ENCODE measurements at regions not wholly inside any gene's neighbourhood (a gene's known extent, or its start where the extent isn't known, plus 50 kb on each side); places are given as distances from the start of the nearest gene placed in this dataset.

- H3K4me3 ChIP-seq (ENCODE audit: low read depth, low read length), result no peak overlapping the region
- TF ChIP-seq CTCF (IDR thresholded peaks at IDR 0.05; ENCODE audit: insufficient read depth, low read length), result no peak
- DNase-seq (ENCODE audit: low read depth), result no peak
Observed at GRCh38 chr9:32260151-32260862, 124.1 kb upstream of the ACO1 start.

- no peak for TF ChIP-seq CTCF (IDR thresholded peaks at IDR 0.05; ENCODE audit: insufficient read depth, low read length)
- no peak overlapping the region for H3K4me3 ChIP-seq (ENCODE audit: low read depth, low read length)
- DNase-seq (ENCODE audit: low read depth), result peak; percentile 25
Observed at GRCh38 chr9:32264170-32264864, 120.1 kb upstream of the ACO1 start.

- no peak overlapping the region for H3K4me3 ChIP-seq (ENCODE audit: low read depth, low read length)
- DNase-seq (ENCODE audit: low read depth), result peak; percentile 0
- no peak for TF ChIP-seq CTCF (IDR thresholded peaks at IDR 0.05; ENCODE audit: insufficient read depth, low read length)
Observed at GRCh38 chr9:32265037-32265436, 119.4 kb upstream of the ACO1 start.

DNA sequence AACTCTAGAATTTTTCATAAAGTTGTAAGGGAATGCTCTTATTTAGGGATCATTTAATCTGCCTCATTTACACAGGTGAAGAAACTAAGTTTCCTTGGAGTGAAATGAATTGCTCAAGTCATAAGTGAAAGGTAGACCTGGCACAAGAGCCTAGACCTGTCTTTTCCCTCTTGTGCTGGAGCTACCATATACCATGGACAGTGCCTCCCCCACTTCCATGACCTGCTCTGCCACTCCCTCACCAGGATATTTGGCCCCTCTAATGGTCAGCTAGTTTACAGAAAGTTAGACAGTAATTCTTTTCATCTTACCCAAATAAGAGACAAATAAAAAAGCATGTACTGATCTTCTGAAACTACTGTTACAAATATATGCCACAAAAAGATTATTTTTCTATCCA, 105.5 kb upstream of the ACO1 start:
- H3K4me3 ChIP-seq (ENCODE audit: low read depth, low read length), result no peak overlapping the region
- TF ChIP-seq CTCF (IDR thresholded peaks at IDR 0.05; ENCODE audit: insufficient read depth, low read length), result no peak
- DNase-seq (ENCODE audit: low read depth), result no peak

DNA sequence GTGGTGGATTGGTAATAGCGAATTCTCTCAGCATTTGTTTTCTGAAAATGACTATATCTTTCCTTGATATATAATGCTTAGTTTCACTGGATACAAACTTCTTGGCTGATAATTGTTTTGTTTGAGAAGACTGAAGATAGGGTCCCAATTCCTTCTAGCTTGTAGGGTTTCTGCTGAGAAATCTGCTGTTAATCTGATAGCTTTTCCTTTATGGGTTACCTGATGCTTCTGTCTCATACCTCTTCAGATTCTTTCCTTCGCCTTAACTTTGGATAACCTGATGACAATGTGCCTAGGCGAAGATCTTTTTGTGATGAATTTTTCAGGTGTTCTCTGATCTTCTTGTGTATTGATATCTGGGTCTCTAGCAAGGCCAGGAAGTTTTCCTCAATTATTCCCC, 94.7 kb upstream of the ACO1 start:
- TF ChIP-seq CTCF (IDR thresholded peaks at IDR 0.05; ENCODE audit: insufficient read depth, low read length), result no peak
- no peak overlapping the region for H3K4me3 ChIP-seq (ENCODE audit: low read depth, low read length)
- DNase-seq (ENCODE audit: low read depth), result no peak

DNA sequence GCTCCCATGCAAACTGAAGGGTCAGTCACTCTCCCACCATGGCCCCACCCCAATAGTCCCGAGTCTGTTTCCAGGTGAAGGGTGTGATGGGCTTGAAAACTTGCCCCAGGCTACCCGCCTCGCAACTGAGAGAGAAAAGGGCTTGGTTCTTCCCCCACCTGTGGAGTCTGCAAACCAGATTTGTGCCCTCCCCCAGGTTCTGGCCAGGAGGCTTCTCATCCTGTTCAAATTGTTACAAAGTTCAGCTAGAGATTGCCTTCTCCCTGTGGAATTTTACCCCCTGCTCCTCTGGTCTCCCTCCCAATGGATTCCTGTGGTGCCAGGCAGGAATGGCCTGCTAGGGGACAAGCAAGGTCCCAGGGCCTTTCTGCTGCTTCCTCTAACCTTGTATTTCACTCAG, 93.1 kb upstream of the ACO1 start:
- no peak overlapping the region for H3K4me3 ChIP-seq (ENCODE audit: low read depth, low read length)
- TF ChIP-seq CTCF (IDR thresholded peaks at IDR 0.05; ENCODE audit: insufficient read depth, low read length), result no peak
- DNase-seq (ENCODE audit: low read depth), result no peak
